H9 (cell line): ENCODE measurements at regions not wholly inside any gene's neighbourhood (a gene's known extent, or its start where the extent isn't known, plus 50 kb on each side); places are given as distances from the start of the nearest gene placed in this dataset.

ENCODE experiments used
- DNase-seq: peaks from one replicate; pipeline ENCODE4 v3.0.0-alpha.2; 2017
- H2AFZ ChIP-seq: one replicate; pipeline ENCODE4 v1.6.1; 2013; ENCODE audit warnings: mild to moderate bottlenecking, low read length, control low read depth, moderate library complexity
- H2AK5ac ChIP-seq: 2 replicates; pipeline ENCODE4 v1.6.1; 2013; ENCODE audit warnings: low read length, control low read depth, mixed read lengths; ENCODE audit not compliant: insufficient read length
- H2BK120ac ChIP-seq: one replicate; pipeline ENCODE4 v1.6.1; 2013; ENCODE audit warnings: low read depth, mild to moderate bottlenecking, low read length, control low read depth, inconsistent platforms; ENCODE audit not compliant: poor library complexity, severe bottlenecking
- H2BK12ac ChIP-seq: 2 replicates; pipeline ENCODE4 v1.6.1; 2013; ENCODE audit warnings: low read length, control low read depth, mixed read lengths, low read depth; ENCODE audit not compliant: insufficient read length
- H2BK15ac ChIP-seq: 2 replicates; pipeline ENCODE4 v1.6.1; 2013; ENCODE audit warnings: low read depth, low read length, control low read depth
- H2BK20ac ChIP-seq: one replicate; pipeline ENCODE4 v1.6.1; 2013; ENCODE audit warnings: low read depth, mild to moderate bottlenecking, low read length, control low read depth, inconsistent platforms; ENCODE audit not compliant: poor library complexity, severe bottlenecking
- H2BK5ac ChIP-seq: 2 replicates; pipeline ENCODE4 v1.6.1; 2013; ENCODE audit warnings: low read length, control low read depth, mixed read lengths; ENCODE audit not compliant: insufficient read length
- H3K14ac ChIP-seq: 2 replicates; pipeline ENCODE4 v1.6.1; 2013; ENCODE audit warnings: low read length, control low read depth; ENCODE audit not compliant: insufficient read depth
- H3K18ac ChIP-seq: 2 replicates; pipeline ENCODE4 v1.6.1; 2013; ENCODE audit warnings: low read depth, mild to moderate bottlenecking, mixed read lengths, low read length, control low read depth; ENCODE audit not compliant: insufficient read length
- H3K23ac ChIP-seq: 2 replicates; pipeline ENCODE4 v1.6.1; 2013; ENCODE audit warnings: low read length, control low read depth, mixed read lengths, low read depth; ENCODE audit not compliant: insufficient read length
- H3K23me2 ChIP-seq: 2 replicates; pipeline ENCODE4 v1.6.1; 2013; ENCODE audit warnings: low read depth, mild to moderate bottlenecking, mixed read lengths, low read length, control low read depth; ENCODE audit not compliant: insufficient read length, poor library complexity, severe bottlenecking
- H3K27ac ChIP-seq: 2 replicates; pipeline ENCODE4 v1.5.1; 2013; ENCODE audit warnings: low read length, control low read depth, mixed read lengths, low read depth; ENCODE audit not compliant: insufficient read length
- H3K27me3 ChIP-seq: 2 replicates; pipeline ENCODE4 v1.6.1; 2013; ENCODE audit warnings: low read length, control low read depth, inconsistent platforms; ENCODE audit not compliant: insufficient read depth
- H3K4ac ChIP-seq: 2 replicates; pipeline ENCODE4 v1.6.1; 2013; ENCODE audit warnings: low read depth, mild to moderate bottlenecking, control low read depth, inconsistent platforms, low read length, moderate library complexity
- H3K4me1 ChIP-seq: 2 replicates; pipeline ENCODE4 v1.6.1; 2013; ENCODE audit warnings: low read length, control low read depth, inconsistent platforms; ENCODE audit not compliant: insufficient read depth
- H3K4me2 ChIP-seq: 2 replicates; pipeline ENCODE4 v1.6.1; 2013; ENCODE audit warnings: low read length, control low read depth, mixed read lengths; ENCODE audit not compliant: insufficient read length, insufficient read depth
- H3K56ac ChIP-seq: 2 replicates; pipeline ENCODE4 v1.6.1; 2013; ENCODE audit warnings: low read depth, mild to moderate bottlenecking, mixed read lengths, low read length, control low read depth; ENCODE audit not compliant: insufficient read length
- H3K79me1 ChIP-seq: 2 replicates; pipeline ENCODE4 v1.6.1; 2013; ENCODE audit warnings: low read depth, mild to moderate bottlenecking, moderate library complexity, low read length, control low read depth, inconsistent platforms; ENCODE audit not compliant: insufficient read depth, poor library complexity, severe bottlenecking
- H3K79me2 ChIP-seq: 2 replicates; pipeline ENCODE4 v1.6.1; 2013; ENCODE audit warnings: low read length, control low read depth, inconsistent platforms; ENCODE audit not compliant: insufficient read depth
- H3K9ac ChIP-seq: 2 replicates; pipeline ENCODE4 v1.6.1; 2013; ENCODE audit warnings: low read length, control low read depth, mixed read lengths; ENCODE audit not compliant: insufficient read length; ENCODE audit errors: extremely low read depth
- H3K9me3 ChIP-seq: one replicate; pipeline ENCODE4 v1.6.1; 2013; ENCODE audit warnings: low read depth, low read length, inconsistent platforms; ENCODE audit not compliant: control insufficient read depth
- H3T11ph ChIP-seq: one replicate; pipeline ENCODE4 v1.6.1; 2013; ENCODE audit warnings: mild to moderate bottlenecking, low read length, control low read depth, inconsistent platforms
- H4K20me1 ChIP-seq: one replicate; pipeline ENCODE4 v1.6.1; 2013; ENCODE audit not compliant: control insufficient read depth, insufficient read length, insufficient read depth
- H4K5ac ChIP-seq: 2 replicates; pipeline ENCODE4 v1.6.1; 2013; ENCODE audit warnings: low read depth, mild to moderate bottlenecking, mixed read lengths, low read length, control low read depth; ENCODE audit not compliant: insufficient read length
- H4K8ac ChIP-seq: replicated peaks from 2 replicates; pipeline ENCODE4 v1.6.1; 2013; ENCODE audit warnings: low read length, control low read depth, mixed read lengths, low read depth; ENCODE audit not compliant: insufficient read length
- H4K91ac ChIP-seq: 2 replicates; pipeline ENCODE4 v1.6.1; 2013; ENCODE audit warnings: low read depth, mild to moderate bottlenecking, moderate library complexity, mixed read lengths, low read length, control low read depth; ENCODE audit not compliant: insufficient read length
- H3K27ac Mint-ChIP-seq, 3 experiments: 2 replicates in 2 of 3; 3 replicates in 1 of 3; pipeline ENCODE4 v1.8.0; 2020 to 2021; ENCODE audit warnings: mixed read lengths in 3 of 3, mild to moderate bottlenecking in 1 of 3, moderate library complexity in 1 of 3
- H3K27me3 Mint-ChIP-seq: 2 replicates; pipeline ENCODE4 v1.8.0; 2021; ENCODE audit warnings: low read depth, mild to moderate bottlenecking, moderate library complexity, mixed read lengths
- H3K36me3 Mint-ChIP-seq, 3 experiments: 2 replicates in 2 of 3; 3 replicates in 1 of 3; pipeline ENCODE4 v1.8.0; 2020 to 2021; ENCODE audit warnings: low read depth in 3 of 3, mixed read lengths in 3 of 3; ENCODE audit not compliant: insufficient read depth in 1 of 3
- H3K4me1 Mint-ChIP-seq, 2 experiments: 2 replicates each; pipeline ENCODE4 v1.8.0; 2020; ENCODE audit warnings: mixed read lengths in 2 of 2
- H3K4me3 Mint-ChIP-seq, 2 experiments: 2 replicates in 1 of 2; 3 replicates in 1 of 2; pipeline ENCODE4 v1.8.0; 2020 to 2021; ENCODE audit warnings: mild to moderate bottlenecking in 2 of 2, mixed read lengths in 2 of 2, moderate library complexity in 1 of 2
- H3K9me3 Mint-ChIP-seq, 2 experiments: 2 replicates in 1 of 2; 3 replicates in 1 of 2; pipeline ENCODE4 v1.8.0; 2020; ENCODE audit warnings: mild to moderate bottlenecking in 2 of 2, mixed read lengths in 2 of 2, moderate library complexity in 1 of 2
- CTCF ChIP-seq: fragments of 200-600 bp; sonication (generic); conservative IDR thresholded peaks from 3 replicates; pipeline ENCODE4 v1.8.0; 2021; ENCODE audit warnings: antibody characterized with exemption, mild to moderate bottlenecking
- WGBS: extraction: QIAGEN DNeasy Blood & Tissue Kit; methylation state at CpG from one replicate; pipeline ENCODE4 v1.1.7; 2013; ENCODE audit warnings: missing lambda C conversion rate, low lambda C conversion rate, mixed read lengths; ENCODE audit not compliant: insufficient read length; ENCODE audit errors: extremely low coverage; 5-methylcytosine and 5-hydroxymethylcytosine counted together

- Histone ChIP-seq H3K23ac (no peak overlapping the region), H2BK12ac (no peak overlapping the region), H2BK15ac (no peak overlapping the region), H2AK5ac (no peak overlapping the region), H3K14ac (no peak overlapping the region), H3K79me1 (no peaks in the 10 kb centered on the region), H3K9ac (no peak overlapping the region), H3T11ph (no peak overlapping the region), H3K23me2 (no peaks in the 10 kb centered on the region), H3K4me2 (no peak overlapping the region), H4K5ac (no peak overlapping the region), H4K8ac (no peak overlapping the region), H3K18ac (no peak overlapping the region), H3K27me3 (no peaks in the 10 kb centered on the region), H3K56ac (no peak overlapping the region), H2BK20ac (no peak overlapping the region), H2BK5ac (no peak overlapping the region), H2BK120ac (no peak overlapping the region), H3K4me1 (no peaks in the 10 kb centered on the region; the same call in 1 of the 2 replicates), H3K9me3 (no peaks in the 10 kb centered on the region), H3K79me2 (no peaks in the 10 kb centered on the region), H4K20me1 (no peaks in the 10 kb centered on the region), H2AFZ (no peak overlapping the region), H4K91ac (no peak overlapping the region), H3K4ac (no peak overlapping the region), H3K27ac (no peak overlapping the region)
- Mint-ChIP-seq H3K27me3 (no peaks in the 10 kb centered on the region), H3K4me3 (no peak overlapping the region), H3K36me3 (peaks cover 0 to 1% (median 0%) of the 10 kb centered on the region in 3 experiments; a peak in 4 of 7 replicates), H3K4me1 (peaks cover 8 to 18% of the 10 kb centered on the region in 2 experiments), H3K9me3 (no peaks in the 10 kb centered on the region), H3K27ac (no peak overlapping the region)
- no peak for DNase-seq
- no peak for TF ChIP-seq CTCF
- no CpG with 5 or more reads among the region's 11 CpGs for WGBS
Measured at GRCh38 chr14:100392356-100392755, 69.2 kb downstream of the SLC25A47 start.
